NCI-H2029 treated with DMSO at 0.1 percent for 48 hours (cell line): ENCODE measurements at regions not wholly inside any gene's neighbourhood (a gene's known extent, or its start where the extent isn't known, plus 50 kb on each side); places are given as distances from the start of the nearest gene placed in this dataset.
"Not testable (repeated sequence)": the region's sequence is repeated elsewhere in the genome, so short reads cannot be mapped to it uniquely, and the experiment has no call there.

Experiments used
- DNase-seq: peaks from one replicate; lab custom pipeline; 2025; lab: John Stamatoyannopoulos, UW

- DNase-seq = no peak
Observed at GRCh38 chr6:97687916-97688315, 404.9 kb upstream of the MMS22L start.

- no peak for DNase-seq
Observed at GRCh38 chr6:97689078-97689754, 406.2 kb upstream of the MMS22L start.

- DNase-seq = no peak
Observed at GRCh38 chr6:97697456-97697855, 414.4 kb upstream of the MMS22L start.

- DNase-seq = no peak
Observed at GRCh38 chr6:97701801-97702200, 418.8 kb upstream of the MMS22L start.

- no peak for DNase-seq
Observed at GRCh38 chr6:97702248-97702647, 419.2 kb upstream of the MMS22L start.

GRCh38 chr6:97703661-97704060 is 420.6 kb upstream of the MMS22L start:
- no peak for DNase-seq

GRCh38 chr6:97705568-97705967 is 422.6 kb upstream of the MMS22L start:
- no peak for DNase-seq

GRCh38 chr6:97712751-97713150 is 429.7 kb upstream of the MMS22L start:
- no peak for DNase-seq

- DNase-seq = no peak
Observed at GRCh38 chr6:97714772-97715171, 431.8 kb upstream of the MMS22L start.

- DNase-seq = no peak
Observed at GRCh38 chr6:97717086-97717485, 434.1 kb upstream of the MMS22L start.

- DNase-seq = no peak
Observed at GRCh38 chr6:97726378-97726777, 443.4 kb upstream of the MMS22L start.

- no peak for DNase-seq
Observed at GRCh38 chr6:97732045-97732444, 449.0 kb upstream of the MMS22L start.

- no peak for DNase-seq
Observed at GRCh38 chr6:97757575-97757974, 474.6 kb upstream of the MMS22L start.

- no peak for DNase-seq
Observed at GRCh38 chr6:97765461-97765860, 482.4 kb upstream of the MMS22L start.

GRCh38 chr6:97771372-97771771 is 488.4 kb upstream of the MMS22L start:
- no peak for DNase-seq

- DNase-seq = no peak
Observed at GRCh38 chr6:97775012-97775411, 492.0 kb upstream of the MMS22L start.

- DNase-seq = no peak
Observed at GRCh38 chr6:97778290-97779038, 495.4 kb upstream of the MMS22L start.

- not testable (repeated sequence) for DNase-seq
Observed at GRCh38 chr6:97779039-97779766, 496.2 kb upstream of the MMS22L start.

- DNase-seq = no peak
Observed at GRCh38 chr6:97790926-97791590, 508.0 kb upstream of the MMS22L start.

GRCh38 chr6:97805596-97805995 is 522.6 kb upstream of the MMS22L start:
- DNase-seq = no peak

GRCh38 chr6:97812940-97813339 is 529.9 kb upstream of the MMS22L start:
- DNase-seq = no peak

- no peak for DNase-seq
Observed at GRCh38 chr6:97813889-97814567, 531.0 kb upstream of the MMS22L start.
